SK-N-SH (cell line): ENCODE measurements at regions not wholly inside any gene's neighbourhood (a gene's known extent, or its start where the extent isn't known, plus 50 kb on each side); places are given as distances from the start of the nearest gene placed in this dataset.

Source experiments
- CTCF ChIA-PET: fragments of 300-600, 350-600 bp; formaldehyde crosslinking; extraction: SDS; loops from one replicate; lab custom pipeline; 2021; lab: Yijun Ruan, JAX
- POLR2A ChIA-PET: fragments of 350-600 bp; sonication (Branson Sonifier 250); formaldehyde crosslinking; extraction: SDS; loops from one replicate; lab custom pipeline; 2020; ENCODE audit warnings: antibody characterized with exemption, inconsistent platforms; lab: Yijun Ruan, JAX
- DNase-seq: peaks from one replicate; pipeline ENCODE4 v3.0.0; 2012
- H2AFZ ChIP-seq: fragments of 200-600 bp; sonication (generic); 2 replicates; pipeline ENCODE4 v1.8.1; 2016; ENCODE audit warnings: antibody characterized with exemption, mild to moderate bottlenecking, low read depth
- H3F3A ChIP-seq: fragments of 200-600 bp; sonication (generic); replicated peaks from 2 replicates; pipeline ENCODE3; 2016; ENCODE audit warnings: antibody characterized with exemption, mild to moderate bottlenecking; ENCODE audit not compliant: insufficient read depth
- H3K27ac ChIP-seq, 2 experiments: fragments of 200-500 bp in 1 of 2; fragments of 200-600 bp in 1 of 2; sonication (Bioruptor generic) in 1 of 2; sonication (generic), shearing (Covaris generic) in 1 of 2; 2 replicates each; pipeline versions ENCODE4 v1.5.1 to v1.6.1; 2014 to 2016; ENCODE audit warnings: low read depth in 2 of 2, inconsistent platforms in 1 of 2, low read length in 1 of 2, mild to moderate bottlenecking in 1 of 2, mixed read lengths in 1 of 2
- H3K27me3 ChIP-seq: fragments of 200-600 bp; sonication (generic), shearing (Covaris generic); 2 replicates; pipeline ENCODE4 v1.6.1; 2016; ENCODE audit warnings: mixed run types; ENCODE audit not compliant: insufficient read depth
- H3K36me3 ChIP-seq, 2 experiments: fragments of 200-500 bp in 1 of 2; fragments of 200-600 bp in 1 of 2; sonication (Bioruptor generic) in 1 of 2; sonication (generic) in 1 of 2; replicated peaks in 1 of 2; 2 replicates each; pipeline versions ENCODE3 to v1.5.1; 2014 to 2016; ENCODE audit warnings: low read length in 1 of 2, mild to moderate bottlenecking in 1 of 2; ENCODE audit not compliant: insufficient read depth in 2 of 2, control insufficient read depth in 1 of 2
- H3K4me1 ChIP-seq, 2 experiments: fragments of 200-500 bp in 1 of 2; fragments of 200-600 bp in 1 of 2; sonication (Bioruptor generic) in 1 of 2; sonication (generic), shearing (Covaris generic) in 1 of 2; 2 replicates each; pipeline versions ENCODE4 v1.5.1 to v1.6.1; 2014 to 2016; ENCODE audit warnings: low read depth in 1 of 2, low read length in 1 of 2, mixed run types in 1 of 2; ENCODE audit not compliant: insufficient read depth in 2 of 2, control insufficient read depth in 1 of 2
- H3K4me2 ChIP-seq: fragments of 200-600 bp; sonication (generic), shearing (Covaris generic); 2 replicates; pipeline ENCODE4 v1.6.1; 2017; ENCODE audit warnings: mixed run types
- H3K4me3 ChIP-seq, 2 experiments: fragments of 200-500 bp in 1 of 2; fragments of 200-600 bp in 1 of 2; sonication (Bioruptor generic) in 1 of 2; sonication (generic), shearing (Covaris generic) in 1 of 2; 2 replicates each; pipeline versions ENCODE4 v1.5.1 to v1.8.1; 2014 to 2016; ENCODE audit warnings: low read depth in 2 of 2, inconsistent platforms in 1 of 2, low read length in 1 of 2, mild to moderate bottlenecking in 1 of 2, mixed read lengths in 1 of 2, moderate library complexity in 1 of 2
- H3K79me2 ChIP-seq: fragments of 200-600 bp; sonication (generic); 2 replicates; pipeline ENCODE4 v1.8.1; 2017; ENCODE audit warnings: mild to moderate bottlenecking; ENCODE audit not compliant: insufficient read depth
- H3K9ac ChIP-seq: fragments of 200-600 bp; sonication (generic); 2 replicates; pipeline ENCODE4 v1.6.1; 2017; ENCODE audit warnings: mixed run types
- H3K9me2 ChIP-seq: fragments of 200-600 bp; sonication (generic); 2 replicates; pipeline ENCODE4 v1.6.1; 2017; ENCODE audit warnings: mixed run types
- H3K9me3 ChIP-seq: fragments of 200-600 bp; sonication (generic); 2 replicates; pipeline ENCODE4 v1.6.1; 2017; ENCODE audit warnings: mixed run types, mild to moderate bottlenecking, moderate library complexity
- H4K20me1 ChIP-seq: fragments of 200-600 bp; sonication (generic); 2 replicates; pipeline ENCODE4 v1.6.1; 2017; ENCODE audit warnings: mild to moderate bottlenecking, mixed run types; ENCODE audit not compliant: insufficient read depth
- CHD2 ChIP-seq: fragments of 150-350 bp; IDR thresholded peaks from 2 replicates; pipeline ENCODE4 v1.6.1; 2018; ENCODE audit warnings: low read length; ENCODE audit not compliant: partially characterized antibody
- EP300 ChIP-seq, 2 experiments: IDR thresholded peaks; 2 replicates each; pipeline versions ENCODE4 v1.4.0 to v1.6.1; 2012; ENCODE audit warnings: borderline replicate concordance in 1 of 2, low read depth in 1 of 2, low read length in 1 of 2
- EZH2phosphoT487 ChIP-seq: fragments of 200-600 bp; sonication (generic); IDR thresholded peaks from 2 replicates; pipeline ENCODE4 v1.6.1; 2017; ENCODE audit warnings: low read depth, mixed run types, mild to moderate bottlenecking, antibody characterized with exemption, moderate library complexity, borderline replicate concordance
- FOSL2 ChIP-seq: IDR thresholded peaks from 2 replicates; pipeline ENCODE4 v1.4.0; 2012; ENCODE audit warnings: low read depth, mild to moderate bottlenecking, moderate library complexity, borderline replicate concordance
- GATA2 ChIP-seq: sonication (generic); formaldehyde crosslinking; IDR thresholded peaks from 2 replicates; pipeline ENCODE4 v1.5.0; 2020; ENCODE audit warnings: mild to moderate bottlenecking, missing genetic modification reagents
- IRF3 ChIP-seq: fragments of 150-350 bp; IDR thresholded peaks from 2 replicates; pipeline ENCODE4 v1.6.1; 2016; ENCODE audit warnings: mild to moderate bottlenecking, low read depth, low read length
- JUND ChIP-seq: IDR thresholded peaks from 2 replicates; pipeline ENCODE4 v1.4.0; 2012
- MEF2A ChIP-seq: IDR thresholded peaks from 2 replicates; pipeline ENCODE4 v1.4.0; 2012; ENCODE audit warnings: low read depth, borderline replicate concordance
- NFIC ChIP-seq: IDR thresholded peaks from 2 replicates; pipeline ENCODE4 v1.4.0; 2012; ENCODE audit warnings: borderline replicate concordance
- NRF1 ChIP-seq: IDR thresholded peaks from 2 replicates; pipeline ENCODE4 v1.6.1; 2012; ENCODE audit warnings: low read depth, mild to moderate bottlenecking, low read length
- RCOR1 ChIP-seq: fragments of 150-350 bp; IDR thresholded peaks from 2 replicates; pipeline ENCODE4 v1.6.1; 2017; ENCODE audit warnings: antibody characterized with exemption, low read length
- RFX5 ChIP-seq: IDR thresholded peaks from 2 replicates; pipeline ENCODE4 v1.6.1; 2012; ENCODE audit warnings: mild to moderate bottlenecking, improper control_type of control experiment, low read length
- TAF1 ChIP-seq: IDR thresholded peaks from 2 replicates; pipeline ENCODE4 v1.6.1; 2012; ENCODE audit warnings: low read depth, mild to moderate bottlenecking, low read length, moderate library complexity, borderline replicate concordance
- TCF12 ChIP-seq: IDR thresholded peaks from 2 replicates; pipeline ENCODE4 v1.4.0; 2012
- USF2 ChIP-seq: fragments of 150-350 bp; IDR thresholded peaks from 2 replicates; pipeline ENCODE4 v1.6.1; 2017; ENCODE audit warnings: antibody characterized with exemption, low read length, low read depth, borderline replicate concordance
- WGBS: methylation state at CpG from one replicate; pipeline ENCODE4 v1.1.6; 2017; ENCODE audit warnings: low lambda C conversion rate; 5-methylcytosine and 5-hydroxymethylcytosine counted together
- TF ChIP-seq, protein P1 (sequence below): IDR thresholded peaks from 2 replicates; pipeline ENCODE4 v1.6.1; 2012; ENCODE audit warnings: mild to moderate bottlenecking, low read depth, low read length, moderate library complexity
- TF ChIP-seq, protein P2 (sequence below): IDR thresholded peaks from 2 replicates; pipeline ENCODE4 v1.4.0; 2012; ENCODE audit warnings: low read depth, borderline replicate concordance
- TF ChIP-seq, protein P3 (sequence below): IDR thresholded peaks from 2 replicates; pipeline ENCODE4 v1.4.0; 2012; ENCODE audit warnings: low read depth
- TF ChIP-seq, protein P4 (sequence below): IDR thresholded peaks from 2 replicates; pipeline ENCODE4; 2012

DNA sequence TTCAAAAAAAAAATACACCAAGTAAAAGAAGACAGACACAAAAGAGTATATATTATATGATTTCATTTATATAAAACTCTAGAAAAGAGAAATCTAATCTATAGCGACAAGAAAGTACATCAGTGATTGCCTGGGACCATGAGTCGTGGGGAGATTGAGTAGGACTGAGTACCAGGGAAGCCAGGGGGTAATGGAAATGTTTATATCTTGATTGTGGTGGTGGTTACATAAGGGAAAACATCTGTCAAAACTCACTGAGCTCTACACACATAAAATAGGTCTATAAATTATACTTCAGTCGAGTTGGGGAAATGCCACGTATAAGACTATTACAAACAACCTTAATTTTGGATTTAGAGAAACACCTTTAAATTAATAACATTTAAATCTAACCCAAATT, 117.4 kb downstream of the TRIM29 start (continued):
- TF ChIP-seq, protein P1, sequence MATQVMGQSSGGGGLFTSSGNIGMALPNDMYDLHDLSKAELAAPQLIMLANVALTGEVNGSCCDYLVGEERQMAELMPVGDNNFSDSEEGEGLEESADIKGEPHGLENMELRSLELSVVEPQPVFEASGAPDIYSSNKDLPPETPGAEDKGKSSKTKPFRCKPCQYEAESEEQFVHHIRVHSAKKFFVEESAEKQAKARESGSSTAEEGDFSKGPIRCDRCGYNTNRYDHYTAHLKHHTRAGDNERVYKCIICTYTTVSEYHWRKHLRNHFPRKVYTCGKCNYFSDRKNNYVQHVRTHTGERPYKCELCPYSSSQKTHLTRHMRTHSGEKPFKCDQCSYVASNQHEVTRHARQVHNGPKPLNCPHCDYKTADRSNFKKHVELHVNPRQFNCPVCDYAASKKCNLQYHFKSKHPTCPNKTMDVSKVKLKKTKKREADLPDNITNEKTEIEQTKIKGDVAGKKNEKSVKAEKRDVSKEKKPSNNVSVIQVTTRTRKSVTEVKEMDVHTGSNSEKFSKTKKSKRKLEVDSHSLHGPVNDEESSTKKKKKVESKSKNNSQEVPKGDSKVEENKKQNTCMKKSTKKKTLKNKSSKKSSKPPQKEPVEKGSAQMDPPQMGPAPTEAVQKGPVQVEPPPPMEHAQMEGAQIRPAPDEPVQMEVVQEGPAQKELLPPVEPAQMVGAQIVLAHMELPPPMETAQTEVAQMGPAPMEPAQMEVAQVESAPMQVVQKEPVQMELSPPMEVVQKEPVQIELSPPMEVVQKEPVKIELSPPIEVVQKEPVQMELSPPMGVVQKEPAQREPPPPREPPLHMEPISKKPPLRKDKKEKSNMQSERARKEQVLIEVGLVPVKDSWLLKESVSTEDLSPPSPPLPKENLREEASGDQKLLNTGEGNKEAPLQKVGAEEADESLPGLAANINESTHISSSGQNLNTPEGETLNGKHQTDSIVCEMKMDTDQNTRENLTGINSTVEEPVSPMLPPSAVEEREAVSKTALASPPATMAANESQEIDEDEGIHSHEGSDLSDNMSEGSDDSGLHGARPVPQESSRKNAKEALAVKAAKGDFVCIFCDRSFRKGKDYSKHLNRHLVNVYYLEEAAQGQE: no peak
- TF ChIP-seq FOSL2: no peak

- H3K36me3 ChIP-seq: no peaks in the 10 kb centered on the region
- H3K27ac ChIP-seq: no peak overlapping the region
- WGBS: 71% methylated on average over 5 of the region's 5 CpGs
- H4K20me1 ChIP-seq: no peaks in the 10 kb centered on the region
- TF ChIP-seq JUND (no peak), USF2 (no peak), TAF1 (no peak), IRF3 (no peak), FOSL2 (no peak), EP300 (IDR thresholded peaks at IDR 0.05; ENCODE audit: borderline replicate concordance in 1 of 2, low read depth in 1 of 2, low read length in 1 of 2) (no peak), NFIC (no peak), GATA2 (no peak), EZH2phosphoT487 (no peak), MEF2A (no peak), CHD2 (no peak), NRF1 (no peak), RCOR1 (no peak), TCF12 (no peak), RFX5 (no peak)
- TF ChIP-seq, protein P2, sequence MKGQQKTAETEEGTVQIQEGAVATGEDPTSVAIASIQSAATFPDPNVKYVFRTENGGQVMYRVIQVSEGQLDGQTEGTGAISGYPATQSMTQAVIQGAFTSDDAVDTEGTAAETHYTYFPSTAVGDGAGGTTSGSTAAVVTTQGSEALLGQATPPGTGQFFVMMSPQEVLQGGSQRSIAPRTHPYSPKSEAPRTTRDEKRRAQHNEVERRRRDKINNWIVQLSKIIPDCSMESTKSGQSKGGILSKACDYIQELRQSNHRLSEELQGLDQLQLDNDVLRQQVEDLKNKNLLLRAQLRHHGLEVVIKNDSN: no peak
- TF ChIP-seq, protein P3, sequence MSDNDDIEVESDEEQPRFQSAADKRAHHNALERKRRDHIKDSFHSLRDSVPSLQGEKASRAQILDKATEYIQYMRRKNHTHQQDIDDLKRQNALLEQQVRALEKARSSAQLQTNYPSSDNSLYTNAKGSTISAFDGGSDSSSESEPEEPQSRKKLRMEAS: no peak
- TF ChIP-seq, protein P4, sequence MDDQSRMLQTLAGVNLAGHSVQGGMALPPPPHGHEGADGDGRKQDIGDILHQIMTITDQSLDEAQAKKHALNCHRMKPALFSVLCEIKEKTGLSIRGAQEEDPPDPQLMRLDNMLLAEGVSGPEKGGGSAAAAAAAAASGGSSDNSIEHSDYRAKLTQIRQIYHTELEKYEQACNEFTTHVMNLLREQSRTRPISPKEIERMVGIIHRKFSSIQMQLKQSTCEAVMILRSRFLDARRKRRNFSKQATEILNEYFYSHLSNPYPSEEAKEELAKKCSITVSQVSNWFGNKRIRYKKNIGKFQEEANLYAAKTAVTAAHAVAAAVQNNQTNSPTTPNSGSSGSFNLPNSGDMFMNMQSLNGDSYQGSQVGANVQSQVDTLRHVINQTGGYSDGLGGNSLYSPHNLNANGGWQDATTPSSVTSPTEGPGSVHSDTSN: no peak
- DNase-seq: no peak
- peaks cover 7% of the 10 kb centered on the region; the same call in 1 of the 2 replicates for H3K27me3 ChIP-seq
- no peak overlapping the region for H3K9ac ChIP-seq
- no peak overlapping the region for H2AFZ ChIP-seq
- H3K4me1 ChIP-seq: peaks cover 0 to 44% of the 10 kb centered on the region in 2 experiments; a peak in 2 of 4 replicates
- no peak overlapping the region for H3K4me3 ChIP-seq
- ChIA-PET POLR2A (no interaction called here), CTCF (interaction anchor here (0.6 to 10.7 kb wide), 4 partner anchors 9 to 290 kb away, joined by 3 to 73 read pairs (median 4); no protein-coding TSS in a partner anchor)
- H3K79me2 ChIP-seq: no peaks in the 10 kb centered on the region
- no peaks in the 10 kb centered on the region for H3K9me2 ChIP-seq
- no peak overlapping the region for H3K4me2 ChIP-seq
- H3K9me3 ChIP-seq: no peaks in the 10 kb centered on the region
- no peaks in the 10 kb centered on the region for H3F3A ChIP-seq
Measured at GRCh38 chr11:120019191-120019590, 118.7 kb downstream of the TRIM29 start.
